ENCODE measurements at regions not wholly inside any gene's neighbourhood (a gene's known extent, or its start where the extent isn't known, plus 50 kb on each side); places are given as distances from the start of the nearest gene placed in this dataset.
A peak's percentile ranks its signal among the peaks of the same experiment; 100 is the strongest.

- H3K9me1 ChIP-seq (ENCODE audit: insufficient read depth, low read length), result no peaks in the 10 kb centered on the region; the same call in 1 of the 2 replicates
- H4K8ac ChIP-seq (ENCODE audit: low read depth in 2 of 2, low read length in 2 of 2), result no peak overlapping the region
- no peak overlapping the region for H2AK5ac ChIP-seq (ENCODE audit: low read depth, low read length)
- H3K27me3 ChIP-seq (ENCODE audit: control insufficient read depth, insufficient read depth, low read length), result no peaks in the 10 kb centered on the region
- H3K4me2 ChIP-seq (ENCODE audit: low read depth, low read length), result no peak overlapping the region
- no peaks in the 10 kb centered on the region for H3K36me3 ChIP-seq (ENCODE audit: control insufficient read depth, insufficient read depth, low read length)
- H4K91ac ChIP-seq (ENCODE audit: insufficient read depth, low read depth, low read length), result no peak overlapping the region
- no peak overlapping the region for H3K4ac ChIP-seq (ENCODE audit: low read depth, low read length)
- no peak overlapping the region for H3K18ac ChIP-seq (ENCODE audit: low read depth, low read length)
- no peak overlapping the region for H3K9ac ChIP-seq (ENCODE audit: low read depth, low read length)
- H2BK120ac ChIP-seq (ENCODE audit: low read depth, low read length), result peak overlapping the region; percentile 76; the same call in 1 of the 2 replicates
- no peak overlapping the region for H2BK20ac ChIP-seq (ENCODE audit: low read depth, low read length)
- H3K4me1 ChIP-seq (ENCODE audit: control insufficient read depth, insufficient read depth, low read length), result peaks cover 3% of the 10 kb centered on the region
- intact Hi-C loops (cut with micrococcal nuclease) (loop anchor here (5.0 kb wide), 1 partner anchor 228 kb away; the partner anchor contains the start of gene ANKRD50), in situ Hi-C loops (cut with MboI; ENCODE audit: low sequenced_read_pairs) (no loop called here), dilution Hi-C loops (cut with HindIII; ENCODE audit: low sequenced_read_pairs, unreplicated experiment) (no loop called here)
- H3K4me3 ChIP-seq (ENCODE audit: insufficient read depth, low read depth, low read length), result no peak overlapping the region
- H3K79me1 ChIP-seq (ENCODE audit: low read depth in 1 of 2, low read length in 2 of 2), result no peaks in the 10 kb centered on the region
- no TSS peak for BruUV-seq (replicated peaks)
- no peak overlapping the region for H2BK15ac ChIP-seq (ENCODE audit: low read depth, low read length)
- H2AFZ ChIP-seq (replicated peaks; ENCODE audit: low read length, poor library complexity), result no peak overlapping the region
- H4K5ac ChIP-seq (ENCODE audit: low read depth, low read length), result no peak overlapping the region
- H3K27ac ChIP-seq (ENCODE audit: insufficient read depth, low read length), result no peak overlapping the region
- H3K9me3 ChIP-seq (ENCODE audit: control insufficient read depth, insufficient read depth, low read length), result no peaks in the 10 kb centered on the region
- H2BK5ac ChIP-seq (ENCODE audit: low read depth, low read length, poor library complexity, severe bottlenecking), result peak overlapping the region; percentile 71
- no CpG with 5 or more reads among the region's 3 CpGs for WGBS, 2 experiments (ENCODE audit: extremely low coverage in 2 of 2, insufficient read length in 1 of 2)
- DNase-seq (peak; percentile 98), ATAC-seq (ENCODE audit: low read depth) (peak; percentile 68)
- no peak for TF ChIP-seq RAD21 (IDR thresholded peaks at IDR 0.05; ENCODE audit: low read length)
- TF ChIP-seq CTCF (conservative IDR thresholded peaks at IDR 0.05; ENCODE audit: low read depth, low read length), result no peak
- TF ChIP-seq MAFK (IDR thresholded peaks at IDR 0.05; ENCODE audit: low read depth, low read length), result peak; percentile 34; the same call in 1 of the 2 replicates
- TF ChIP-seq BHLHE40 (IDR thresholded peaks at IDR 0.05; ENCODE audit: low read depth, low read length), result peak; percentile 71; the same call in 1 of the 2 replicates
- no peak for TF ChIP-seq RCOR1 (IDR thresholded peaks at IDR 0.05; ENCODE audit: insufficient replicate concordance, low read length)
- TF ChIP-seq FOS (IDR thresholded peaks at IDR 0.05; ENCODE audit: low read depth, low read length), result peak; percentile 41; the same call in 1 of the 2 replicates
- TF ChIP-seq CHD1 (IDR thresholded peaks at IDR 0.05; ENCODE audit: low read depth, low read length), result no peak
- TF ChIP-seq, protein P1, sequence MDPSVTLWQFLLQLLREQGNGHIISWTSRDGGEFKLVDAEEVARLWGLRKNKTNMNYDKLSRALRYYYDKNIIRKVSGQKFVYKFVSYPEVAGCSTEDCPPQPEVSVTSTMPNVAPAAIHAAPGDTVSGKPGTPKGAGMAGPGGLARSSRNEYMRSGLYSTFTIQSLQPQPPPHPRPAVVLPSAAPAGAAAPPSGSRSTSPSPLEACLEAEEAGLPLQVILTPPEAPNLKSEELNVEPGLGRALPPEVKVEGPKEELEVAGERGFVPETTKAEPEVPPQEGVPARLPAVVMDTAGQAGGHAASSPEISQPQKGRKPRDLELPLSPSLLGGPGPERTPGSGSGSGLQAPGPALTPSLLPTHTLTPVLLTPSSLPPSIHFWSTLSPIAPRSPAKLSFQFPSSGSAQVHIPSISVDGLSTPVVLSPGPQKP (IDR thresholded peaks at IDR 0.05; ENCODE audit: borderline replicate concordance, low read depth, low read length), result no peak
- TF ChIP-seq POLR2A (IDR thresholded peaks at IDR 0.05; ENCODE audit: low read depth, low read length), result no peak
- no peak for TF ChIP-seq MAZ (IDR thresholded peaks at IDR 0.05; ENCODE audit: borderline replicate concordance, low read depth, low read length)
- TF ChIP-seq NFE2L2 (IDR thresholded peaks at IDR 0.05; ENCODE audit: low read depth, low read length), result no peak
- peak; percentile 92 for TF ChIP-seq MXI1 (IDR thresholded peaks at IDR 0.05; ENCODE audit: borderline replicate concordance, low read depth, low read length)
- TF ChIP-seq, protein P2, sequence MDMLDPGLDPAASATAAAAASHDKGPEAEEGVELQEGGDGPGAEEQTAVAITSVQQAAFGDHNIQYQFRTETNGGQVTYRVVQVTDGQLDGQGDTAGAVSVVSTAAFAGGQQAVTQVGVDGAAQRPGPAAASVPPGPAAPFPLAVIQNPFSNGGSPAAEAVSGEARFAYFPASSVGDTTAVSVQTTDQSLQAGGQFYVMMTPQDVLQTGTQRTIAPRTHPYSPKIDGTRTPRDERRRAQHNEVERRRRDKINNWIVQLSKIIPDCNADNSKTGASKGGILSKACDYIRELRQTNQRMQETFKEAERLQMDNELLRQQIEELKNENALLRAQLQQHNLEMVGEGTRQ (IDR thresholded peaks at IDR 0.05; ENCODE audit: low read depth, low read length), result no peak
- TF ChIP-seq SMC3 (IDR thresholded peaks at IDR 0.05; ENCODE audit: low read depth, low read length), result no peak
- TF ChIP-seq CEBPB (IDR thresholded peaks at IDR 0.05; ENCODE audit: low read depth, low read length), result peak; percentile 71
- no peak for TF ChIP-seq RFX5 (IDR thresholded peaks at IDR 0.05; ENCODE audit: low read depth, low read length)
- H3K56ac ChIP-seq (ENCODE audit: extremely low read depth, insufficient read depth, low read length), result no peak overlapping the region
- ChIA-PET CTCF (no interaction called here), POLR2A (ENCODE audit: unreplicated experiment) (no interaction called here)
- H2AK9ac ChIP-seq (replicated peaks; ENCODE audit: low read depth, low read length, poor library complexity), result no peak overlapping the region
- H3K23ac ChIP-seq (ENCODE audit: low read depth, low read length), result no peak overlapping the region
- no peak overlapping the region for H3K14ac ChIP-seq (replicated peaks; ENCODE audit: low read depth, low read length)
- no peaks in the 10 kb centered on the region for H4K20me1 ChIP-seq (ENCODE audit: insufficient read depth, low read length)
These were observed 227.9 kb upstream of the ANKRD50 start for GRCh38 chr4:124940387-124940786.

Measured in IMR-90 (cell line).